Loucy (cell line): ENCODE measurements at regions not wholly inside any gene's neighbourhood (a gene's known extent, or its start where the extent isn't known, plus 50 kb on each side); places are given as distances from the start of the nearest gene placed in this dataset.

Experiments used
- H2AFZ ChIP-seq: fragments of 200-600 bp; sonication (generic); 2 replicates; pipeline ENCODE4 v1.6.0; 2016; ENCODE audit warnings: antibody characterized with exemption, mild to moderate bottlenecking, low read length, moderate library complexity
- H3F3A ChIP-seq: fragments of 200-600 bp; 2 replicates; pipeline ENCODE4 v1.6.0; 2016; ENCODE audit warnings: antibody characterized with exemption, low read depth, mild to moderate bottlenecking
- H3K27me3 ChIP-seq: fragments of 200-600 bp; sonication (generic); 2 replicates; pipeline ENCODE4 v1.6.1; 2014; ENCODE audit warnings: low read length, mild to moderate bottlenecking; ENCODE audit not compliant: insufficient read depth, poor library complexity, severe bottlenecking
- H3K36me3 ChIP-seq: fragments of 200-600 bp; sonication (generic); 2 replicates; pipeline ENCODE4 v1.6.1; 2016; ENCODE audit warnings: low read length; ENCODE audit not compliant: insufficient read depth
- H3K4me1 ChIP-seq: fragments of 200-600 bp; sonication (generic); 2 replicates; pipeline ENCODE4 v1.5.1; 2014; ENCODE audit warnings: low read length, mild to moderate bottlenecking; ENCODE audit not compliant: insufficient read depth, poor library complexity, severe bottlenecking
- H3K4me2 ChIP-seq: fragments of 200-600 bp; sonication (generic); 2 replicates; pipeline ENCODE4 v1.6.0; 2014; ENCODE audit warnings: antibody characterized with exemption, low read length, low read depth, mild to moderate bottlenecking; ENCODE audit not compliant: poor library complexity, severe bottlenecking
- H3K4me3 ChIP-seq: fragments of 200-600 bp; sonication (generic); 2 replicates; pipeline ENCODE4 v1.5.1; 2014; ENCODE audit warnings: low read length, mild to moderate bottlenecking, mixed read lengths; ENCODE audit not compliant: poor library complexity, severe bottlenecking
- H3K79me2 ChIP-seq: fragments of 200-600 bp; sonication (generic); 2 replicates; pipeline ENCODE4 v1.6.1; 2014; ENCODE audit warnings: low read length; ENCODE audit not compliant: insufficient read depth
- H3K9ac ChIP-seq: fragments of 200-600 bp; sonication (generic); 2 replicates; pipeline ENCODE4 v1.6.0; 2014; ENCODE audit warnings: mild to moderate bottlenecking, low read depth, low read length, moderate library complexity; ENCODE audit not compliant: poor library complexity, severe bottlenecking
- H3K9me2 ChIP-seq: fragments of 200-600 bp; sonication (generic); replicated peaks from 2 replicates; pipeline ENCODE4 v1.6.1; 2016; ENCODE audit warnings: low read depth, low read length, mixed read lengths
- H3K9me3 ChIP-seq: fragments of 200-600 bp; sonication (generic); 2 replicates; pipeline ENCODE4 v1.6.1; 2014; ENCODE audit warnings: mild to moderate bottlenecking, antibody characterized with exemption, low read length, low read depth; ENCODE audit not compliant: insufficient read depth
- H4K20me1 ChIP-seq: fragments of 200-600 bp; sonication (generic); 2 replicates; pipeline ENCODE4 v1.6.0; 2014; ENCODE audit warnings: antibody characterized with exemption, low read length, mild to moderate bottlenecking; ENCODE audit not compliant: insufficient read depth, poor library complexity, severe bottlenecking
- CTCF ChIP-seq: fragments of 200-600 bp; sonication (generic); conservative IDR thresholded peaks from 2 replicates; pipeline ENCODE4 v1.5.1; 2014; ENCODE audit warnings: mild to moderate bottlenecking, antibody characterized with exemption, low read length
- EZH2phosphoT487 ChIP-seq: fragments of 200-600 bp; IDR thresholded peaks from 2 replicates; pipeline ENCODE4 v1.6.1; 2018; ENCODE audit warnings: antibody characterized with exemption, mild to moderate bottlenecking, moderate library complexity, borderline replicate concordance

- H3K4me3 ChIP-seq, result no peak overlapping the region
- TF ChIP-seq EZH2phosphoT487, result no peak
- no peak for TF ChIP-seq CTCF
- H3K79me2 ChIP-seq, result no peaks in the 10 kb centered on the region
- no peak overlapping the region for H2AFZ ChIP-seq
- H3K9ac ChIP-seq, result no peak overlapping the region
- H3K4me2 ChIP-seq, result no peak overlapping the region
- no peaks in the 10 kb centered on the region for H3K9me3 ChIP-seq
- H3K4me1 ChIP-seq, result no peaks in the 10 kb centered on the region
- H3K27me3 ChIP-seq, result no peaks in the 10 kb centered on the region
- no peaks in the 10 kb centered on the region for H3F3A ChIP-seq
- H3K36me3 ChIP-seq, result no peaks in the 10 kb centered on the region
- no peaks in the 10 kb centered on the region for H3K9me2 ChIP-seq
- no peaks in the 10 kb centered on the region for H4K20me1 ChIP-seq
Measured at GRCh38 chr21:16473988-16474387, 744.2 kb downstream of the USP25 start.

GRCh38 chr21:16476056-16476825 lies 746.5 kb downstream of the USP25 start:
- Histone ChIP-seq H3K9me2 (no peaks in the 10 kb centered on the region), H2AFZ (no peak overlapping the region), H3K4me3 (no peak overlapping the region), H3K9me3 (no peaks in the 10 kb centered on the region; the same call in 1 of the 2 replicates), H3F3A (no peaks in the 10 kb centered on the region), H4K20me1 (no peaks in the 10 kb centered on the region), H3K4me1 (no peaks in the 10 kb centered on the region), H3K4me2 (no peak overlapping the region), H3K36me3 (no peaks in the 10 kb centered on the region), H3K27me3 (no peaks in the 10 kb centered on the region), H3K9ac (no peak overlapping the region), H3K79me2 (no peaks in the 10 kb centered on the region)
- TF ChIP-seq EZH2phosphoT487 (no peak), CTCF (no peak)

- Histone ChIP-seq H3K79me2 (no peaks in the 10 kb centered on the region), H2AFZ (no peak overlapping the region), H3K9ac (no peak overlapping the region), H3K4me1 (no peaks in the 10 kb centered on the region), H3K9me3 (no peaks in the 10 kb centered on the region), H3K9me2 (no peaks in the 10 kb centered on the region), H3K4me3 (no peak overlapping the region), H4K20me1 (no peaks in the 10 kb centered on the region), H3F3A (no peaks in the 10 kb centered on the region), H3K36me3 (no peaks in the 10 kb centered on the region), H3K27me3 (no peaks in the 10 kb centered on the region), H3K4me2 (no peak overlapping the region)
- TF ChIP-seq EZH2phosphoT487 (no peak), CTCF (no peak)
Measured at GRCh38 chr21:16488042-16488441, 758.3 kb downstream of the USP25 start.
